Natural killer cell (primary cell): ENCODE measurements at regions not wholly inside any gene's neighbourhood (a gene's known extent, or its start where the extent isn't known, plus 50 kb on each side); places are given as distances from the start of the nearest gene placed in this dataset.

Experiments
- ATAC-seq, 3 donors: fragments of 150-1000 bp in 2 of 3; fragments of 200-7000 bp in 1 of 3; cut with Tn5 transposase; 1 replicate in 1 of 3; 2 replicates in 2 of 3; pipeline ENCODE4 v1.10.0; 2021; ENCODE audit warnings: mild to moderate bottlenecking in 2 of 3, moderate library complexity in 2 of 3
- DNase-seq, 2 donors: peaks; one replicate each; pipeline versions ENCODE4 v3.0.0 to v3.0.0-alpha.2; 2013 to 2021; ENCODE audit warnings: mixed read lengths in 1 of 2
- H3K27ac ChIP-seq: one replicate; pipeline ENCODE4 v1.5.1; 2013; ENCODE audit warnings: mild to moderate bottlenecking, low read length
- H3K27me3 ChIP-seq: one replicate; pipeline ENCODE4 v1.6.1; 2013; ENCODE audit warnings: low read length; ENCODE audit not compliant: control insufficient read depth, insufficient read depth
- H3K36me3 ChIP-seq: one replicate; pipeline ENCODE4 v1.6.1; 2013; ENCODE audit warnings: low read length; ENCODE audit not compliant: control insufficient read depth, insufficient read depth
- H3K4me1 ChIP-seq: one replicate; pipeline ENCODE4 v1.6.1; 2013; ENCODE audit warnings: low read length; ENCODE audit not compliant: control insufficient read depth, insufficient read depth
- H3K4me3 ChIP-seq: one replicate; pipeline ENCODE4 v1.5.1; 2013; ENCODE audit warnings: low read length
- H3K9me3 ChIP-seq: one replicate; pipeline ENCODE4 v1.6.1; 2013; ENCODE audit warnings: low read length; ENCODE audit not compliant: control insufficient read depth, insufficient read depth
- H3K27ac Mint-ChIP-seq, 2 donors: one replicate each; pipeline ENCODE4 v1.8.0; 2022; ENCODE audit warnings: mild to moderate bottlenecking in 2 of 2, mixed read lengths in 2 of 2, moderate library complexity in 1 of 2
- H3K27me3 Mint-ChIP-seq, 2 donors: one replicate each; pipeline ENCODE4 v1.8.0; 2022; ENCODE audit warnings: low read depth in 2 of 2, mixed read lengths in 2 of 2
- H3K36me3 Mint-ChIP-seq: one replicate; pipeline ENCODE4 v1.8.0; 2022; ENCODE audit warnings: mixed read lengths
- H3K4me1 Mint-ChIP-seq, 2 donors: one replicate each; pipeline ENCODE4 v1.8.0; 2022; ENCODE audit warnings: mixed read lengths in 2 of 2
- H3K4me3 Mint-ChIP-seq: one replicate; pipeline ENCODE4 v1.8.0; 2022; ENCODE audit warnings: mild to moderate bottlenecking, moderate library complexity, mixed read lengths
- H3K9me3 Mint-ChIP-seq, 2 donors: one replicate each; pipeline ENCODE4 v1.8.0; 2022; ENCODE audit warnings: mixed read lengths in 2 of 2
- CTCF ChIP-seq: fragments of 200-600 bp; IDR thresholded peaks from one replicate; pipeline ENCODE4 v1.8.0; 2022; ENCODE audit warnings: antibody characterized with exemption
- WGBS: methylation state at CpG from one replicate; pipeline ENCODE4 v1.1.7; 2013; ENCODE audit warnings: missing lambda C conversion rate; ENCODE audit not compliant: insufficient coverage; 5-methylcytosine and 5-hydroxymethylcytosine counted together
- intact Hi-C: fragments of 100-400 bp; cut with micrococcal nuclease; formaldehyde crosslinking; loops from one replicate; pipeline ENCODE4 v1.14.2; 2022

DNA sequence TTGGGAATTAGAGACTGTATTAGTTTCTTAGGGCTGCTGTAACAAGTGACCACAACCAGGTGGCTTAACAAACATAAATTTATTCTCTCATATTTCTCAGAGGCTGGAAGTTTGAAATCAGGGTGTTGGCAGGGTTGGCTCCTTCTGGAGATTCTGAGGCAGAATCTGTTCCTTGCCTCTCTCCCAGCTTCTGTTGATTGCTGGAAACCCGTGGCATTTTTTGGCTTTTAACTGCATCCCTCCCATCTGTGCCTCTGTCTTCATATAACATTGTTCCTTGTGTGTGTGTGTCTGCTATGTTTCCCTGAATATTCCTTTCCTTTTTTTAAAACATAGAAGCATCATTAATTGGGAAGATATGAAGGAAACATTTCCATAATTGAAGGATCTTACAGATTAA, 448.1 kb upstream of the DCC start:
- Histone ChIP-seq H3K9me3 (no peaks in the 10 kb centered on the region), H3K36me3 (no peaks in the 10 kb centered on the region), H3K4me3 (no peak overlapping the region), H3K27ac (no peak overlapping the region), H3K27me3 (no peaks in the 10 kb centered on the region), H3K4me1 (no peaks in the 10 kb centered on the region)
- no CpG with 5 or more reads among the region's 1 CpG for WGBS
- no peaks in the 10 kb centered on the region for H3K27me3 Mint-ChIP-seq
- ATAC-seq (no peak), DNase-seq (no peak)
- no peak overlapping the region for H3K4me3 Mint-ChIP-seq
- H3K9me3 Mint-ChIP-seq = peaks cover 6 to 12% of the 10 kb centered on the region in 2 donors
- no peaks in the 10 kb centered on the region for H3K36me3 Mint-ChIP-seq
- no peak overlapping the region for H3K27ac Mint-ChIP-seq
- intact Hi-C loops = no loop called here
- H3K4me1 Mint-ChIP-seq = no peaks in the 10 kb centered on the region
- TF ChIP-seq CTCF = no peak

GRCh38 chr18:51897884-51898283, 442.1 kb upstream of the DCC start:
- 88% methylated on average over 6 of the region's 6 CpGs for WGBS
- H3K36me3 ChIP-seq = no peaks in the 10 kb centered on the region
- no peak overlapping the region for H3K27ac Mint-ChIP-seq

DNA sequence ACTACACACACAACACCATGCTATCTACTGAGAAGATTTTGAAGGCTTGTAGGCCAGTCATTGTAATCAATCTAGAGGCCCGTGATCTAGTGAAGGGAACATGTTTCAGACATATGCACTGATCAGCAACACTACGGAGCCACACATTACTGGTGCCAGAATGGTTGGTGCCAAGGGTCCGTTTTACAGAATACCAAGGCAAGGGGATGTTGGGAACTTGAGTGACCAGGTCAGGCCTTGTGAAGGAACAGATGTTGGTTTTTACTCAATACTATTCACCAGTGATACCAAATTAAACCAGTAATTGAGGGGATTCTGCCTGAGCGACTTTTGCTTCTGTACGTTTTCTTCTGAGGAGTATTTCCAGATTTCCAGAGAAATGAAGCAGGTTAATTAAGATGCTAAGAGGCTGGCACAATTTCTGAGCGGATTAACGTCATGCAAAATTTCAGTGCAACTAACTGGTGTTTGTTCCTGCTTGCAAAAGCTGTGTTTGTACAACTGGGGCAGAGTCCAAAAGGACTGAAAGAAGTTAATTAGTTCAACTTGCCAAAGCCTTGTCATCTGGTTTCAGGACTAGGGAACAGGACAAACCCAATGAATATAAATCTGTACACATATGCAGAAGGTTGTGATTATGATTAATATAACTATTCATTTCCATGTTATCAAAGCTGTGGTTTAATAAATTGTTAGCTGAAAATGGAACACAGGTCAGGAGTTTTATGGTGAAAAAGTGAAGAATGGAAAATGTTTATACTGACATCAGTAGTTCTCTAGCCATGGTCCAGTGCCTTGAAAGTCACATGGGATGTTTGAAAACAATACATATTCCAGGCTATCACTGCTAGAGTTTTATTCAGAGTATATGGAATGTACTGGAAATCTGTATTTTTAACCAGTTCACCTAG, 432.1 kb upstream of the DCC start:
- H3K27ac Mint-ChIP-seq = no peak overlapping the region
- intact Hi-C loops = no loop called here

More at GRCh38 chr18:51897884-51898283, 442.1 kb upstream of the DCC start:
- H3K27ac ChIP-seq = no peak overlapping the region
- no peaks in the 10 kb centered on the region for H3K27me3 Mint-ChIP-seq
- no peak for TF ChIP-seq CTCF
- H3K36me3 Mint-ChIP-seq = no peaks in the 10 kb centered on the region
- no peaks in the 10 kb centered on the region for H3K4me1 ChIP-seq
- H3K27me3 ChIP-seq = no peaks in the 10 kb centered on the region
- ATAC-seq (no peak), DNase-seq (no peak)
- H3K4me3 ChIP-seq = no peak overlapping the region
- H3K9me3 ChIP-seq = no peaks in the 10 kb centered on the region
- no peaks in the 10 kb centered on the region for H3K4me1 Mint-ChIP-seq
- no peak overlapping the region for H3K4me3 Mint-ChIP-seq
- peaks cover 11 to 19% of the 10 kb centered on the region in 2 donors for H3K9me3 Mint-ChIP-seq
- intact Hi-C loops = no loop called here

More for the DNA sequence above, 432.1 kb upstream of the DCC start:
- ATAC-seq (no peak), DNase-seq (no peak)
- H3K4me3 ChIP-seq = no peak overlapping the region
- H3K9me3 ChIP-seq = no peaks in the 10 kb centered on the region
- Mint-ChIP-seq H3K4me3 (no peak overlapping the region), H3K36me3 (no peaks in the 10 kb centered on the region), H3K4me1 (no peaks in the 10 kb centered on the region), H3K27me3 (no peaks in the 10 kb centered on the region), H3K9me3 (peaks cover 2 to 7% of the 10 kb centered on the region in 2 donors)
- no peaks in the 10 kb centered on the region for H3K36me3 ChIP-seq
- no peak for TF ChIP-seq CTCF
- H3K27ac ChIP-seq = no peak overlapping the region
- H3K4me1 ChIP-seq = no peaks in the 10 kb centered on the region
- H3K27me3 ChIP-seq = no peaks in the 10 kb centered on the region
- 79% methylated on average over 7 of the region's 7 CpGs for WGBS
